ENCODE measurements at regions not wholly inside any gene's neighbourhood (a gene's known extent, or its start where the extent isn't known, plus 50 kb on each side); places are given as distances from the start of the nearest gene placed in this dataset.

GRCh38 chr6:65780691-65781090 is 73.7 kb upstream of the EYS start:
- no peak for TF ChIP-seq CTCF (IDR thresholded peaks at IDR 0.05; ENCODE audit: low read depth, low read length)
- no peak for DNase-seq (ENCODE audit: low read depth, low spot score)
- no peak overlapping the region for H3K4me3 ChIP-seq (ENCODE audit: low read depth, low read length)
- in situ Hi-C loops (cut with HindIII; ENCODE audit: low sequenced_read_pairs) = no loop called here

DNA sequence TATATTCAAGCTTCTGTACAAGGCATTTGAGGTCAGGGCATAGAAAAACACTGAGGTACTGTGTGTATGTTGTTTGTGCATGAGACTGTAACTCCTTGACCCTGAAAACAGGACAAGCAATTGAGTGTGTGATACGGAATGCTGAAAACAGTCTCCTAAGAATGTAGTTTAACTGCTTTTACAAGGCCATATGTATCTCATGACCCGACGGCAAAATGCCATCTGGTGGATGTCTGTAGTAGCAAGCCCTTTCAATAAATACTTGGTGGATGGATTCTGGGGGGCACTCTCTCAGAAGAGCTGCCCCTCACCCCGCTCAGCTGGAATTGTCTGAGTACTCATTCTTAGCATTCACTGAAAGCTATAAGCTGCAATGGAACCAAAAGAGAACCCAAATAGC is 69.3 kb upstream of the EYS start:
- in situ Hi-C loops (cut with HindIII; ENCODE audit: low sequenced_read_pairs) = no loop called here
- H3K4me3 ChIP-seq (ENCODE audit: low read depth, low read length) = no peak overlapping the region
- TF ChIP-seq CTCF (IDR thresholded peaks at IDR 0.05; ENCODE audit: low read depth, low read length) = no peak
- no peak for DNase-seq (ENCODE audit: low read depth, low spot score)

- TF ChIP-seq CTCF (IDR thresholded peaks at IDR 0.05; ENCODE audit: low read depth, low read length) = no peak
- H3K4me3 ChIP-seq (ENCODE audit: low read depth, low read length) = no peak overlapping the region
- no peak for DNase-seq (ENCODE audit: low read depth, low spot score)
- in situ Hi-C loops (cut with HindIII; ENCODE audit: low sequenced_read_pairs) = no loop called here
These were observed 64.9 kb upstream of the EYS start for GRCh38 chr6:65771946-65772345.

DNA sequence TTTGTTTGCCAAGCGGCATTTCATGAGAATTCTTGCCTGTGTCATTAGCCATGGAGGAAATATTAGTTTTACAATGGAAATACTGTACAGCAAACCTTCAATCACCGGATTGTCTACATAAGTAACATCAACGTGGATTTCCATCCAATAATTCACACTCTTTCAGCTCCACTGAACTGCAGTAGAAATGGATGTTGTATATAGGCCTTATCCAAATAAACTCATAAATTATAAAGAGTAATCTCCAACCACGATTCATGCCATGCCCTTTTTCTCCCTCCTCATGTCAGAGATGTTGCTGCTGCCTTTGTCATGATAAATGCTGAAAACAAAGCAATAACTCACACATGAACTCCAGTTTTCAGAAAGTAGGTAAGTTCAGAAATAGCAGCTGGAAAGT is 54.9 kb upstream of the EYS start:
- TF ChIP-seq CTCF (IDR thresholded peaks at IDR 0.05; ENCODE audit: low read depth, low read length) = no peak
- in situ Hi-C loops (cut with HindIII; ENCODE audit: low sequenced_read_pairs) = no loop called here
- no peak for DNase-seq (ENCODE audit: low read depth, low spot score)
- H3K4me3 ChIP-seq (ENCODE audit: low read depth, low read length) = no peak overlapping the region

DNA sequence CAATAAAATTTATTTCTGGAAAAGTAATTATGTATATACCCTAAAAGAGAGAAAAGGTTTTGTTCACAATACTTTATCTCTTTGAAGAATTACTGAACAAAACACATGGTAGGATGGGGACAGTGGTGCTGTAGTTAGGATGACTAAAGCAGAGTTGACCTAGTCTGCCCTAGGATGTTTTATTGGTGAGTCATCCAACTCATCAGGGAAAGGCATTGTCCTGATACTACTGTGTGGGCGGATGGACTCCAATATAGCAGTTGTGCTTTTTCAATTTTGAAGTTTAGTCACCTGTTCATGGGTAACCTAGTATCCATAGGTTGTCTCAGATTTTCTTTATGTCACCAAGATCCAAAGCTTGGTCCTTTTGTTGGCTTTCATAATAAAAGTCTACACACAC is 53.3 kb upstream of the EYS start:
- H3K4me3 ChIP-seq (ENCODE audit: low read depth, low read length) = no peak overlapping the region
- in situ Hi-C loops (cut with HindIII; ENCODE audit: low sequenced_read_pairs) = no loop called here
- no peak for DNase-seq (ENCODE audit: low read depth, low spot score)
- no peak for TF ChIP-seq CTCF (IDR thresholded peaks at IDR 0.05; ENCODE audit: low read depth, low read length)

Measured in astrocyte of the spinal cord (primary cell).